IMR-90 (cell line): ENCODE measurements at regions not wholly inside any gene's neighbourhood (a gene's known extent, or its start where the extent isn't known, plus 50 kb on each side); places are given as distances from the start of the nearest gene placed in this dataset.
"Not testable (repeated sequence)": the region's sequence is repeated elsewhere in the genome, so short reads cannot be mapped to it uniquely, and the experiment has no call there.

Experiments
- ATAC-seq: fragments of 200-7000 bp; cut with Tn5 transposase; 2 replicates; pipeline ENCODE4 v1.9.1; 2020; ENCODE audit warnings: low read depth, mild to moderate bottlenecking, moderate library complexity
- BruUV-seq: library from RNA; stranded (reverse); fragments of 400-500 nt; replicated peaks from 2 replicates; lab custom pipeline; 2021; lab: Mats Ljungman, UMichigan
- CTCF ChIA-PET: fragments of 300-600 bp; formaldehyde crosslinking; extraction: SDS; loops from one replicate; lab custom pipeline; 2021; ENCODE audit warnings: antibody characterized with exemption; lab: Yijun Ruan, JAX
- POLR2A ChIA-PET: fragments of 300-600 bp; sonication (Branson Sonifier 250); formaldehyde crosslinking; loops from one replicate; lab custom pipeline; 2022; ENCODE audit warnings: antibody characterized with exemption; ENCODE audit not compliant: unreplicated experiment; lab: Charles Lee
- DNase-seq: peaks from one replicate; pipeline ENCODE4 v3.0.0; 2013
- H2AFZ ChIP-seq: replicated peaks from 2 replicates; pipeline ENCODE3; 2013; ENCODE audit warnings: low read length, mild to moderate bottlenecking; ENCODE audit not compliant: poor library complexity
- H2AK5ac ChIP-seq: 2 replicates; pipeline ENCODE4 v1.6.1; 2013; ENCODE audit warnings: low read depth, low read length, inconsistent platforms
- H2AK9ac ChIP-seq: replicated peaks from 2 replicates; pipeline ENCODE3; 2013; ENCODE audit warnings: mild to moderate bottlenecking, low read depth, low read length, moderate library complexity; ENCODE audit not compliant: poor library complexity
- H2BK120ac ChIP-seq: 2 replicates; pipeline ENCODE4 v1.6.1; 2013; ENCODE audit warnings: low read depth, low read length, inconsistent platforms
- H2BK15ac ChIP-seq: 3 replicates; pipeline ENCODE4 v1.6.1; 2013; ENCODE audit warnings: low read depth, low read length, inconsistent platforms
- H2BK20ac ChIP-seq: 2 replicates; pipeline ENCODE4 v1.6.1; 2013; ENCODE audit warnings: low read depth, mild to moderate bottlenecking, inconsistent platforms, low read length, moderate library complexity
- H2BK5ac ChIP-seq: 2 replicates; pipeline ENCODE4 v1.6.1; 2013; ENCODE audit warnings: mild to moderate bottlenecking, low read depth, low read length, inconsistent platforms; ENCODE audit not compliant: poor library complexity, severe bottlenecking
- H3K14ac ChIP-seq: replicated peaks from 2 replicates; pipeline ENCODE4 v1.6.1; 2013; ENCODE audit warnings: low read depth, low read length, inconsistent platforms
- H3K18ac ChIP-seq: 2 replicates; pipeline ENCODE4 v1.6.1; 2013; ENCODE audit warnings: low read depth, low read length, control low read depth
- H3K23ac ChIP-seq: 2 replicates; pipeline ENCODE4 v1.6.1; 2013; ENCODE audit warnings: low read depth, low read length, inconsistent platforms
- H3K27ac ChIP-seq: 2 replicates; pipeline ENCODE4 v1.5.1; 2013; ENCODE audit warnings: mild to moderate bottlenecking, control low read depth, low read length; ENCODE audit not compliant: insufficient read depth
- H3K27me3 ChIP-seq: 2 replicates; pipeline ENCODE4 v1.6.1; 2013; ENCODE audit warnings: low read length; ENCODE audit not compliant: control insufficient read depth, insufficient read depth
- H3K36me3 ChIP-seq: 2 replicates; pipeline ENCODE4 v1.6.1; 2013; ENCODE audit warnings: low read length, mixed read lengths; ENCODE audit not compliant: control insufficient read depth, insufficient read depth
- H3K4ac ChIP-seq: 2 replicates; pipeline ENCODE4 v1.6.1; 2013; ENCODE audit warnings: low read depth, low read length, inconsistent platforms
- H3K4me1 ChIP-seq: 2 replicates; pipeline ENCODE4 v1.6.1; 2013; ENCODE audit warnings: low read length, mixed read lengths; ENCODE audit not compliant: control insufficient read depth, insufficient read depth
- H3K4me2 ChIP-seq: 2 replicates; pipeline ENCODE4 v1.6.1; 2013; ENCODE audit warnings: low read depth, mild to moderate bottlenecking, control low read depth, low read length, moderate library complexity
- H3K4me3 ChIP-seq: 2 replicates; pipeline ENCODE4 v1.5.1; 2013; ENCODE audit warnings: low read depth, mild to moderate bottlenecking, control low read depth, low read length, moderate library complexity; ENCODE audit not compliant: insufficient read depth
- H3K56ac ChIP-seq: 2 replicates; pipeline ENCODE4 v1.6.1; 2013; ENCODE audit warnings: low read length, inconsistent platforms; ENCODE audit not compliant: insufficient read depth; ENCODE audit errors: extremely low read depth
- H3K79me1 ChIP-seq, 2 experiments: 2 replicates each; pipeline ENCODE4 v1.6.1; 2013; ENCODE audit warnings: low read length in 2 of 2, inconsistent platforms in 1 of 2, low read depth in 1 of 2
- H3K9ac ChIP-seq: 2 replicates; pipeline ENCODE4 v1.6.1; 2013; ENCODE audit warnings: low read depth, low read length, control low read depth
- H3K9me1 ChIP-seq: 2 replicates; pipeline ENCODE4 v1.6.1; 2013; ENCODE audit warnings: low read length, inconsistent platforms; ENCODE audit not compliant: insufficient read depth
- H3K9me3 ChIP-seq: 2 replicates; pipeline ENCODE4 v1.6.1; 2013; ENCODE audit warnings: low read length; ENCODE audit not compliant: control insufficient read depth, insufficient read depth
- H4K20me1 ChIP-seq: 2 replicates; pipeline ENCODE4 v1.6.1; 2013; ENCODE audit warnings: low read length, inconsistent platforms; ENCODE audit not compliant: insufficient read depth
- H4K5ac ChIP-seq: 2 replicates; pipeline ENCODE4 v1.6.1; 2013; ENCODE audit warnings: mild to moderate bottlenecking, low read depth, low read length, control low read depth
- H4K8ac ChIP-seq, 2 experiments: 2 replicates each; pipeline ENCODE4 v1.6.1; 2013; ENCODE audit warnings: low read depth in 2 of 2, low read length in 2 of 2, control low read depth in 1 of 2, inconsistent platforms in 1 of 2
- H4K91ac ChIP-seq: 2 replicates; pipeline ENCODE4 v1.6.1; 2013; ENCODE audit warnings: low read depth, low read length, inconsistent platforms; ENCODE audit not compliant: insufficient read depth
- WGBS, 2 experiments: methylation state at CpG; one replicate each; pipeline versions ENCODE4 v1.1.5 to v1.1.7; 2013; ENCODE audit warnings: missing lambda C conversion rate in 2 of 2; ENCODE audit not compliant: insufficient read length in 1 of 2; ENCODE audit errors: extremely low coverage in 2 of 2; 5-methylcytosine and 5-hydroxymethylcytosine counted together
- dilution Hi-C: fragments of 300-500 bp; cut with HindIII; formaldehyde crosslinking; loops from one replicate; pipeline ENCODE4 v1.14.3; 2018; ENCODE audit warnings: low sequenced_read_pairs; ENCODE audit not compliant: unreplicated experiment
- in situ Hi-C: fragments of 300-500 bp; cut with MboI; formaldehyde crosslinking; loops from 3 replicates; pipeline ENCODE4 v1.14.3; 2019; ENCODE audit warnings: low sequenced_read_pairs, inconsistent platforms, mixed read lengths
- intact Hi-C: fragments of 100-400 bp; cut with micrococcal nuclease; formaldehyde crosslinking; loops from 2 replicates; pipeline ENCODE4 v1.10.0; 2022

GRCh38 chr2:184407041-184407630 is 191.2 kb upstream of the ZNF804A start:
- whole genome bisulfite sequencing, 2 experiments: 100% methylated on average over 2 of the region's 7 CpGs; no CpG with 5 or more reads in 1 of the 2 experiments

More at GRCh38 chr2:184407041-184407630, 191.2 kb upstream of the ZNF804A start:
- H3K27ac ChIP-seq, POLR2A ChIA-PET, H2BK5ac ChIP-seq, H2AFZ ChIP-seq, BruUV-seq, H3K9me3 ChIP-seq, CTCF ChIA-PET, H4K8ac ChIP-seq, H3K56ac ChIP-seq, H3K9me1 ChIP-seq, H2AK9ac ChIP-seq, H3K23ac ChIP-seq, intact Hi-C loops, H2BK15ac ChIP-seq, H3K18ac ChIP-seq, DNase-seq, H3K9ac ChIP-seq, H4K5ac ChIP-seq, H4K20me1 ChIP-seq, in situ Hi-C loops, H2BK120ac ChIP-seq, H2BK20ac ChIP-seq, H3K27me3 ChIP-seq, H2AK5ac ChIP-seq, H3K4me2 ChIP-seq, H3K36me3 ChIP-seq, H4K91ac ChIP-seq, H3K79me1 ChIP-seq, dilution Hi-C loops, H3K4ac ChIP-seq, H3K14ac ChIP-seq, H3K4me3 ChIP-seq, ATAC-seq, H3K4me1 ChIP-seq: not testable (repeated sequence)
